H9 (cell line): ENCODE measurements at regions not wholly inside any gene's neighbourhood (a gene's known extent, or its start where the extent isn't known, plus 50 kb on each side); places are given as distances from the start of the nearest gene placed in this dataset.
"Not testable (repeated sequence)": the region's sequence is repeated elsewhere in the genome, so short reads cannot be mapped to it uniquely, and the experiment has no call there.

Source experiments
- DNase-seq: peaks from one replicate; pipeline ENCODE4 v3.0.0-alpha.2; 2017
- H2AFZ ChIP-seq: one replicate; pipeline ENCODE4 v1.6.1; 2013; ENCODE audit warnings: mild to moderate bottlenecking, low read length, control low read depth, moderate library complexity
- H2AK5ac ChIP-seq: 2 replicates; pipeline ENCODE4 v1.6.1; 2013; ENCODE audit warnings: low read length, control low read depth, mixed read lengths; ENCODE audit not compliant: insufficient read length
- H2BK120ac ChIP-seq: one replicate; pipeline ENCODE4 v1.6.1; 2013; ENCODE audit warnings: low read depth, mild to moderate bottlenecking, low read length, control low read depth, inconsistent platforms; ENCODE audit not compliant: poor library complexity, severe bottlenecking
- H2BK12ac ChIP-seq: 2 replicates; pipeline ENCODE4 v1.6.1; 2013; ENCODE audit warnings: low read length, control low read depth, mixed read lengths, low read depth; ENCODE audit not compliant: insufficient read length
- H2BK15ac ChIP-seq: 2 replicates; pipeline ENCODE4 v1.6.1; 2013; ENCODE audit warnings: low read depth, low read length, control low read depth
- H2BK20ac ChIP-seq: one replicate; pipeline ENCODE4 v1.6.1; 2013; ENCODE audit warnings: low read depth, mild to moderate bottlenecking, low read length, control low read depth, inconsistent platforms; ENCODE audit not compliant: poor library complexity, severe bottlenecking
- H2BK5ac ChIP-seq: 2 replicates; pipeline ENCODE4 v1.6.1; 2013; ENCODE audit warnings: low read length, control low read depth, mixed read lengths; ENCODE audit not compliant: insufficient read length
- H3K14ac ChIP-seq: 2 replicates; pipeline ENCODE4 v1.6.1; 2013; ENCODE audit warnings: low read length, control low read depth; ENCODE audit not compliant: insufficient read depth
- H3K18ac ChIP-seq: 2 replicates; pipeline ENCODE4 v1.6.1; 2013; ENCODE audit warnings: low read depth, mild to moderate bottlenecking, mixed read lengths, low read length, control low read depth; ENCODE audit not compliant: insufficient read length
- H3K23ac ChIP-seq: 2 replicates; pipeline ENCODE4 v1.6.1; 2013; ENCODE audit warnings: low read length, control low read depth, mixed read lengths, low read depth; ENCODE audit not compliant: insufficient read length
- H3K23me2 ChIP-seq: 2 replicates; pipeline ENCODE4 v1.6.1; 2013; ENCODE audit warnings: low read depth, mild to moderate bottlenecking, mixed read lengths, low read length, control low read depth; ENCODE audit not compliant: insufficient read length, poor library complexity, severe bottlenecking
- H3K27ac ChIP-seq: 2 replicates; pipeline ENCODE4 v1.5.1; 2013; ENCODE audit warnings: low read length, control low read depth, mixed read lengths, low read depth; ENCODE audit not compliant: insufficient read length
- H3K27me3 ChIP-seq: 2 replicates; pipeline ENCODE4 v1.6.1; 2013; ENCODE audit warnings: low read length, control low read depth, inconsistent platforms; ENCODE audit not compliant: insufficient read depth
- H3K4ac ChIP-seq: 2 replicates; pipeline ENCODE4 v1.6.1; 2013; ENCODE audit warnings: low read depth, mild to moderate bottlenecking, control low read depth, inconsistent platforms, low read length, moderate library complexity
- H3K4me1 ChIP-seq: 2 replicates; pipeline ENCODE4 v1.6.1; 2013; ENCODE audit warnings: low read length, control low read depth, inconsistent platforms; ENCODE audit not compliant: insufficient read depth
- H3K4me2 ChIP-seq: 2 replicates; pipeline ENCODE4 v1.6.1; 2013; ENCODE audit warnings: low read length, control low read depth, mixed read lengths; ENCODE audit not compliant: insufficient read length, insufficient read depth
- H3K56ac ChIP-seq: 2 replicates; pipeline ENCODE4 v1.6.1; 2013; ENCODE audit warnings: low read depth, mild to moderate bottlenecking, mixed read lengths, low read length, control low read depth; ENCODE audit not compliant: insufficient read length
- H3K79me1 ChIP-seq: 2 replicates; pipeline ENCODE4 v1.6.1; 2013; ENCODE audit warnings: low read depth, mild to moderate bottlenecking, moderate library complexity, low read length, control low read depth, inconsistent platforms; ENCODE audit not compliant: insufficient read depth, poor library complexity, severe bottlenecking
- H3K79me2 ChIP-seq: 2 replicates; pipeline ENCODE4 v1.6.1; 2013; ENCODE audit warnings: low read length, control low read depth, inconsistent platforms; ENCODE audit not compliant: insufficient read depth
- H3K9ac ChIP-seq: 2 replicates; pipeline ENCODE4 v1.6.1; 2013; ENCODE audit warnings: low read length, control low read depth, mixed read lengths; ENCODE audit not compliant: insufficient read length; ENCODE audit errors: extremely low read depth
- H3K9me3 ChIP-seq: one replicate; pipeline ENCODE4 v1.6.1; 2013; ENCODE audit warnings: low read depth, low read length, inconsistent platforms; ENCODE audit not compliant: control insufficient read depth
- H3T11ph ChIP-seq: one replicate; pipeline ENCODE4 v1.6.1; 2013; ENCODE audit warnings: mild to moderate bottlenecking, low read length, control low read depth, inconsistent platforms
- H4K20me1 ChIP-seq: one replicate; pipeline ENCODE4 v1.6.1; 2013; ENCODE audit not compliant: control insufficient read depth, insufficient read length, insufficient read depth
- H4K5ac ChIP-seq: 2 replicates; pipeline ENCODE4 v1.6.1; 2013; ENCODE audit warnings: low read depth, mild to moderate bottlenecking, mixed read lengths, low read length, control low read depth; ENCODE audit not compliant: insufficient read length
- H4K8ac ChIP-seq: replicated peaks from 2 replicates; pipeline ENCODE4 v1.6.1; 2013; ENCODE audit warnings: low read length, control low read depth, mixed read lengths, low read depth; ENCODE audit not compliant: insufficient read length
- H4K91ac ChIP-seq: 2 replicates; pipeline ENCODE4 v1.6.1; 2013; ENCODE audit warnings: low read depth, mild to moderate bottlenecking, moderate library complexity, mixed read lengths, low read length, control low read depth; ENCODE audit not compliant: insufficient read length
- H3K27ac Mint-ChIP-seq, 3 experiments: 2 replicates in 2 of 3; 3 replicates in 1 of 3; pipeline ENCODE4 v1.8.0; 2020 to 2021; ENCODE audit warnings: mixed read lengths in 3 of 3, mild to moderate bottlenecking in 1 of 3, moderate library complexity in 1 of 3
- H3K27me3 Mint-ChIP-seq: 2 replicates; pipeline ENCODE4 v1.8.0; 2021; ENCODE audit warnings: low read depth, mild to moderate bottlenecking, moderate library complexity, mixed read lengths
- H3K36me3 Mint-ChIP-seq, 3 experiments: 2 replicates in 2 of 3; 3 replicates in 1 of 3; pipeline ENCODE4 v1.8.0; 2020 to 2021; ENCODE audit warnings: low read depth in 3 of 3, mixed read lengths in 3 of 3; ENCODE audit not compliant: insufficient read depth in 1 of 3
- H3K4me1 Mint-ChIP-seq, 2 experiments: 2 replicates each; pipeline ENCODE4 v1.8.0; 2020; ENCODE audit warnings: mixed read lengths in 2 of 2
- H3K4me3 Mint-ChIP-seq, 2 experiments: 2 replicates in 1 of 2; 3 replicates in 1 of 2; pipeline ENCODE4 v1.8.0; 2020 to 2021; ENCODE audit warnings: mild to moderate bottlenecking in 2 of 2, mixed read lengths in 2 of 2, moderate library complexity in 1 of 2
- H3K9me3 Mint-ChIP-seq, 2 experiments: 2 replicates in 1 of 2; 3 replicates in 1 of 2; pipeline ENCODE4 v1.8.0; 2020; ENCODE audit warnings: mild to moderate bottlenecking in 2 of 2, mixed read lengths in 2 of 2, moderate library complexity in 1 of 2
- WGBS: extraction: QIAGEN DNeasy Blood & Tissue Kit; methylation state at CpG from one replicate; pipeline ENCODE4 v1.1.7; 2013; ENCODE audit warnings: missing lambda C conversion rate, low lambda C conversion rate, mixed read lengths; ENCODE audit not compliant: insufficient read length; ENCODE audit errors: extremely low coverage; 5-methylcytosine and 5-hydroxymethylcytosine counted together
- TF ChIP-seq, protein P1 (sequence below): fragments of 200-600 bp; sonication (generic); conservative IDR thresholded peaks from 3 replicates; pipeline ENCODE4 v1.8.0; 2021; ENCODE audit warnings: antibody characterized with exemption, mild to moderate bottlenecking

DNA sequence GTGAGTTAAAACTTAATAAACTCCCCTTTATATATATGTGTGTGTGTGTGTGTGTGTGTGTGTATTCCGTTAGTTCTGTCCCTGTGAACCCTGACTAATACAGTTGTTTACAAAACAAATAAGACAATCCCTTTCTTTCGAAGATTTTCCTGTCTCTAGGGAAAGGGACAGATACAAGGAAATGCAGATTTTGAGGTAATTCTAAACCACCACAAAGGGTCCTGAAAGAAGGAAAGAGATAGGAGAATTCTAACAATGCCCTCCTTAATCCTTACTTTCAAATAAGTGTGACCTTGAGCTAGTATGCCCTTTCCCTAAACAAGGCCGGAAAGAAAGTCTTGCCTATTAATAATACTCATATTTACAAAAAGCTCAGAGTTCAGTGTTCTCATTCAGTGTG, 164.8 kb upstream of the COL11A1 start:
- no peaks in the 10 kb centered on the region; the same call in 1 of the 2 replicates for H3K4me1 ChIP-seq
- H3K27ac ChIP-seq = no peak overlapping the region
- no peak overlapping the region for H2BK15ac ChIP-seq
- H3K14ac ChIP-seq = no peak overlapping the region
- H4K8ac ChIP-seq = no peak overlapping the region
- H2BK5ac ChIP-seq = no peak overlapping the region
- DNase-seq = no peak
- H3K27me3 ChIP-seq = no peaks in the 10 kb centered on the region
- H2BK120ac ChIP-seq = no peak overlapping the region
- H2AK5ac ChIP-seq = no peak overlapping the region
- no peak overlapping the region for H4K5ac ChIP-seq
- H3K9ac ChIP-seq = no peak overlapping the region
- H3K4me3 Mint-ChIP-seq = no peak overlapping the region
- no peak overlapping the region for H3K56ac ChIP-seq
- H3K9me3 ChIP-seq = no peaks in the 10 kb centered on the region
- H2AFZ ChIP-seq = no peak overlapping the region
- H3K23me2 ChIP-seq = no peaks in the 10 kb centered on the region
- no peak overlapping the region for H3K18ac ChIP-seq
- WGBS = no CpG with 5 or more reads among the region's 3 CpGs
- H4K20me1 ChIP-seq = no peaks in the 10 kb centered on the region
- no peak overlapping the region for H4K91ac ChIP-seq
- no peak overlapping the region for H3T11ph ChIP-seq
- H2BK12ac ChIP-seq = no peak overlapping the region
- H3K4me1 Mint-ChIP-seq = peaks cover 12 to 15% of the 10 kb centered on the region in 2 experiments
- no peak overlapping the region for H2BK20ac ChIP-seq
- no peak overlapping the region for H3K4me2 ChIP-seq
- no peaks in the 10 kb centered on the region for H3K79me2 ChIP-seq
- H3K27ac Mint-ChIP-seq = peak overlapping the region; percentile 31 to 79 (median 55); a peak in 4 of 7 replicates
- H3K36me3 Mint-ChIP-seq = peaks cover 0 to 5% (median 3%) of the 10 kb centered on the region in 3 experiments; a peak in 3 of 7 replicates
- no peak overlapping the region for H3K4ac ChIP-seq
- TF ChIP-seq, protein P1, sequence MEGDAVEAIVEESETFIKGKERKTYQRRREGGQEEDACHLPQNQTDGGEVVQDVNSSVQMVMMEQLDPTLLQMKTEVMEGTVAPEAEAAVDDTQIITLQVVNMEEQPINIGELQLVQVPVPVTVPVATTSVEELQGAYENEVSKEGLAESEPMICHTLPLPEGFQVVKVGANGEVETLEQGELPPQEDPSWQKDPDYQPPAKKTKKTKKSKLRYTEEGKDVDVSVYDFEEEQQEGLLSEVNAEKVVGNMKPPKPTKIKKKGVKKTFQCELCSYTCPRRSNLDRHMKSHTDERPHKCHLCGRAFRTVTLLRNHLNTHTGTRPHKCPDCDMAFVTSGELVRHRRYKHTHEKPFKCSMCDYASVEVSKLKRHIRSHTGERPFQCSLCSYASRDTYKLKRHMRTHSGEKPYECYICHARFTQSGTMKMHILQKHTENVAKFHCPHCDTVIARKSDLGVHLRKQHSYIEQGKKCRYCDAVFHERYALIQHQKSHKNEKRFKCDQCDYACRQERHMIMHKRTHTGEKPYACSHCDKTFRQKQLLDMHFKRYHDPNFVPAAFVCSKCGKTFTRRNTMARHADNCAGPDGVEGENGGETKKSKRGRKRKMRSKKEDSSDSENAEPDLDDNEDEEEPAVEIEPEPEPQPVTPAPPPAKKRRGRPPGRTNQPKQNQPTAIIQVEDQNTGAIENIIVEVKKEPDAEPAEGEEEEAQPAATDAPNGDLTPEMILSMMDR = no peak
- no peaks in the 10 kb centered on the region for H3K79me1 ChIP-seq
- H3K9me3 Mint-ChIP-seq = no peaks in the 10 kb centered on the region; a peak in 2 of 5 replicates
- H3K27me3 Mint-ChIP-seq = no peaks in the 10 kb centered on the region
- H3K23ac ChIP-seq = no peak overlapping the region

DNA sequence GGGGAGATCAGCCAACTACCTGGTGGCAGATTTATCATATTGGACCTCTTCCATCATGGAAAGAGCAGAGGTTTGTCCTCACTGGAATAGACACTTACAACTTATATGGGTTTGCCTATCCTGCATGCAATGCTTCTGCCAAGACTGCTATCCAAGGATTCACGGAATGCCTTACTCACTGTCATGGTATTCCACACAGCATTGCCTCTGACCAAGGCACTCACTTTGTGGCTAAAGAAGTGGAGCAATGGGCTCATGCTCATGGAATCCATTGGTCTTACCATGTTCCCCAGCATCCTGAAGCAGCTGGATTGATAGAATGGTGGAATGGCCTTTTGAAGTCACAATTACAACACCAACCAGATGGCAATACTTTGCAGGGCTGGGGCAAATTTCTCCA, 163.1 kb upstream of the COL11A1 start:
- H3K27me3 Mint-ChIP-seq, H3K27me3 ChIP-seq, H3K23ac ChIP-seq, H2BK20ac ChIP-seq, H3K56ac ChIP-seq, H3K27ac Mint-ChIP-seq, H4K91ac ChIP-seq, H3K79me1 ChIP-seq, H3K36me3 Mint-ChIP-seq, H4K20me1 ChIP-seq, H3K79me2 ChIP-seq, H3K4me1 ChIP-seq, H3K23me2 ChIP-seq, H2AK5ac ChIP-seq, H4K5ac ChIP-seq, H3K9me3 Mint-ChIP-seq, H3K18ac ChIP-seq, H3K4me3 Mint-ChIP-seq, H2BK15ac ChIP-seq, H3K14ac ChIP-seq, H4K8ac ChIP-seq, H3K9me3 ChIP-seq, H3K4me2 ChIP-seq, H2BK5ac ChIP-seq, H2BK120ac ChIP-seq, DNase-seq, H3K4ac ChIP-seq, H3T11ph ChIP-seq, H3K9ac ChIP-seq, H3K27ac ChIP-seq, H2AFZ ChIP-seq, H2BK12ac ChIP-seq: not testable (repeated sequence)
- H3K4me1 Mint-ChIP-seq = peaks cover 12 to 15% of the 10 kb centered on the region in 2 experiments
- WGBS = no CpG with 5 or more reads among the region's 1 CpG
